Renal cortex interstitium (tissue), 11 donors: ENCODE measurements at regions not wholly inside any gene's neighbourhood (a gene's known extent, or its start where the extent isn't known, plus 50 kb on each side); places are given as distances from the start of the nearest gene placed in this dataset.

Source experiments
- DNase-seq, 11 donors: peaks; one replicate each; pipeline ENCODE4 v3.0.0-alpha.2; 2013; ENCODE audit warnings: low read depth in 9 of 11, low spot score in 4 of 11; ENCODE audit errors: extremely low read depth in 1 of 11

- DNase-seq = no peak
Measured at GRCh38 chr13:47549219-47549752, 451.8 kb downstream of the SUCLA2 start.

- peak in 9 of 11 donors; percentile 17 to 56 (median 42) for DNase-seq
Measured at GRCh38 chr13:47548294-47548840, 452.7 kb downstream of the SUCLA2 start.

- peak in 9 of 11 donors; percentile 15 to 62 (median 46) for DNase-seq
Measured at GRCh38 chr13:47546391-47547225, 454.5 kb downstream of the SUCLA2 start.

- DNase-seq = no peak
Measured at GRCh38 chr13:47545201-47546024, 455.7 kb downstream of the SUCLA2 start.

GRCh38 chr13:47539317-47539716 is 461.8 kb downstream of the SUCLA2 start:
- DNase-seq = no peak

GRCh38 chr13:47523771-47524170 is 477.3 kb downstream of the SUCLA2 start:
- no peak for DNase-seq

- DNase-seq = no peak
Measured at GRCh38 chr13:47521890-47522487, 479.1 kb downstream of the SUCLA2 start.

GRCh38 chr13:47519626-47520025 is 481.4 kb downstream of the SUCLA2 start:
- DNase-seq = no peak

- DNase-seq = no peak
Measured at GRCh38 chr13:47518530-47518929, 482.5 kb downstream of the SUCLA2 start.

- no peak for DNase-seq
Measured at GRCh38 chr13:47511647-47512046, 489.4 kb downstream of the SUCLA2 start.

- no peak for DNase-seq
Measured at GRCh38 chr13:47508527-47509228, 492.4 kb downstream of the SUCLA2 start.

GRCh38 chr13:47503475-47503874 is 497.6 kb downstream of the SUCLA2 start:
- no peak for DNase-seq

GRCh38 chr13:47502166-47502565 is 498.9 kb downstream of the SUCLA2 start:
- no peak for DNase-seq

GRCh38 chr13:47499358-47500150 is 501.5 kb downstream of the SUCLA2 start:
- no peak for DNase-seq

GRCh38 chr13:47484548-47484947 is 516.5 kb downstream of the SUCLA2 start:
- DNase-seq = no peak

- no peak for DNase-seq
Measured at GRCh38 chr13:47481536-47481935, 519.5 kb downstream of the SUCLA2 start.

- DNase-seq = no peak
Measured at GRCh38 chr13:47480951-47481350, 520.1 kb downstream of the SUCLA2 start.

GRCh38 chr13:47480121-47480520 is 521.0 kb downstream of the SUCLA2 start:
- no peak for DNase-seq
